ENCODE measurements at regions not wholly inside any gene's neighbourhood (a gene's known extent, or its start where the extent isn't known, plus 50 kb on each side); places are given as distances from the start of the nearest gene placed in this dataset.

DNA sequence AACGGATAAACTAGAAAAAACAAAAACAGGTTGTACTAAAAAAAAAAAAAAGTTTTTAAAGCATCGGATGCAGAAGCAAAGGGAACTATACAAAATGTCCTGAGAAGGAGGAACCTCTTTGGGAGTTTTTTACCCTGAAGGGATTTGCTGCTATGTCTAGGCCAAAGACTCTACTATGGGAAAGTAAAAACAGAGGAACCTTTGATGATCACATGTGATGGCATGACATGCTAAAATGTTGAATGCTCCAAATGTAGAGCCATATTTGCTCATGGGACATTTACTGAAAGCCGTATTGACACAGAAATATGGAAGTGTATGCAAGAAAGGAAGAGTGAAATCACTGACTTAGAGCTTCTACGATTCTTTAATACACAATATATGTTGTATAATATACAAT, 992.0 kb upstream of the ZEB2 start:
- H3K4me3 ChIP-seq (replicated peaks; ENCODE audit: low read depth, low read length), result no peak overlapping the region
- no peak for DNase-seq (ENCODE audit: extremely low read depth, low read depth)
- TF ChIP-seq, protein P1, sequence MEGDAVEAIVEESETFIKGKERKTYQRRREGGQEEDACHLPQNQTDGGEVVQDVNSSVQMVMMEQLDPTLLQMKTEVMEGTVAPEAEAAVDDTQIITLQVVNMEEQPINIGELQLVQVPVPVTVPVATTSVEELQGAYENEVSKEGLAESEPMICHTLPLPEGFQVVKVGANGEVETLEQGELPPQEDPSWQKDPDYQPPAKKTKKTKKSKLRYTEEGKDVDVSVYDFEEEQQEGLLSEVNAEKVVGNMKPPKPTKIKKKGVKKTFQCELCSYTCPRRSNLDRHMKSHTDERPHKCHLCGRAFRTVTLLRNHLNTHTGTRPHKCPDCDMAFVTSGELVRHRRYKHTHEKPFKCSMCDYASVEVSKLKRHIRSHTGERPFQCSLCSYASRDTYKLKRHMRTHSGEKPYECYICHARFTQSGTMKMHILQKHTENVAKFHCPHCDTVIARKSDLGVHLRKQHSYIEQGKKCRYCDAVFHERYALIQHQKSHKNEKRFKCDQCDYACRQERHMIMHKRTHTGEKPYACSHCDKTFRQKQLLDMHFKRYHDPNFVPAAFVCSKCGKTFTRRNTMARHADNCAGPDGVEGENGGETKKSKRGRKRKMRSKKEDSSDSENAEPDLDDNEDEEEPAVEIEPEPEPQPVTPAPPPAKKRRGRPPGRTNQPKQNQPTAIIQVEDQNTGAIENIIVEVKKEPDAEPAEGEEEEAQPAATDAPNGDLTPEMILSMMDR (IDR thresholded peaks at IDR 0.05; ENCODE audit: low read depth, low read length, missing control alignments), result no peak

- no peak for DNase-seq (ENCODE audit: extremely low read depth, low read depth)
- no peak overlapping the region for H3K4me3 ChIP-seq (replicated peaks; ENCODE audit: low read depth, low read length)
- TF ChIP-seq, protein P1 (IDR thresholded peaks at IDR 0.05; ENCODE audit: low read depth, low read length, missing control alignments), result no peak
Observed at GRCh38 chr2:145503511-145503910, 983.6 kb upstream of the ZEB2 start.

DNA sequence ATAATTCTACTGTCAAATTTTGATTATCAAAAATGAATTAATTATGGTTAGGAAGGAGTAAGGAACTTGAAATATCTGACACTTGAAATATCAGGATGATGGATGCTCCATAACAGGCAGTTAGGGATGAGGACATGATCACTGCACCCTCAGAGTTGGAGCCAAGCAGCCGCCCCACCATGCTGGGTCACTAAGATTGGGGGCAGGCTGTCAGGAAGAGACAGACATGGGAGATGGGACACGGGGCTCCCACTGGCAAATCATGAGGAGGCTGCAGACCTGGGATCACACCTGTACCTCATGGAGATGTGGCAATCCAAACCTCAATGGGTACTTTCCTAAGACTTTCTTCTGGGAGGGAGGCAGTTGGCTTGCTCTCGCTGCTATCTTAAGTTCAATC, 982.0 kb upstream of the ZEB2 start:
- H3K4me3 ChIP-seq (replicated peaks; ENCODE audit: low read depth, low read length), result no peak overlapping the region
- TF ChIP-seq, protein P1 (IDR thresholded peaks at IDR 0.05; ENCODE audit: low read depth, low read length, missing control alignments), result no peak
- no peak for DNase-seq (ENCODE audit: extremely low read depth, low read depth)

DNA sequence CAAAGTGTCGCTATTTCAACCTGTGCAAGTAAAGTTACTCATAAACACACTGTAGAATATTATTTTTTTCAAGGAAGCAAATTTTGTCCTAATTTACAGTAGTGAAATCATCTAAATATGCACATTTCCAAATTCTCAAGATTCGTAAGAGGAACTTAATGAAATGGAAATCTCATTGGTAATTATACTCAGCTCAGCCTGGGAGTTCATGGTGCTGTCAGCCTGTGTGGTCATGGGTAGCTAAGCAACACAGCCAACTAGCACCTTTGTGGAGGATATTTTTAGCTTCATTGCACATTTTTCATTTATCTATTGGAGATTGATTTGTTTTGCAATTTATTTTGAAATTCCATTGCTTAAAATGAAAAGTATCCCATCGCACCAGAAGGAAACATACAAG, 975.7 kb upstream of the ZEB2 start:
- TF ChIP-seq, protein P1 (IDR thresholded peaks at IDR 0.05; ENCODE audit: low read depth, low read length, missing control alignments), result no peak
- no peak overlapping the region for H3K4me3 ChIP-seq (replicated peaks; ENCODE audit: low read depth, low read length)
- no peak for DNase-seq (ENCODE audit: extremely low read depth, low read depth)

DNA sequence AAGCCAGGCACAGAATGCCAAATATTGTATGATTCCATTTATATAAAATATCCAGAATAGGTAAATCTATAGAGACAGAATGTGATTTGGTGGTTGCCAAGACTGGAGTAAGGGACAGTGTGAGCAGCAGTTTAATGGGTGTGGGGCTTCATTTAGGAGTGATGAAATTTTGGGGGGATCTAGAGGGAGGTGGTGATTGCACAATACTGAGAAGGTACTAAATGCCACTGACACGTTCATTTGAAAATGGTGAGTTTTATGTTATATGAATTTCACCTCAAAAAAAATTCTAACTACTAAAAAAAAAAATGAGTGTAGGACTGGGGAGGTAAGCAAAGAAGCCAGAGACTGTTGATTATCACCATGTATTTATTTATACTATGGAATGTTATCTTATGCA, 974.5 kb upstream of the ZEB2 start:
- no peak for DNase-seq (ENCODE audit: extremely low read depth, low read depth)
- TF ChIP-seq, protein P1 (IDR thresholded peaks at IDR 0.05; ENCODE audit: low read depth, low read length, missing control alignments), result no peak
- H3K4me3 ChIP-seq (replicated peaks; ENCODE audit: low read depth, low read length), result no peak overlapping the region

DNA sequence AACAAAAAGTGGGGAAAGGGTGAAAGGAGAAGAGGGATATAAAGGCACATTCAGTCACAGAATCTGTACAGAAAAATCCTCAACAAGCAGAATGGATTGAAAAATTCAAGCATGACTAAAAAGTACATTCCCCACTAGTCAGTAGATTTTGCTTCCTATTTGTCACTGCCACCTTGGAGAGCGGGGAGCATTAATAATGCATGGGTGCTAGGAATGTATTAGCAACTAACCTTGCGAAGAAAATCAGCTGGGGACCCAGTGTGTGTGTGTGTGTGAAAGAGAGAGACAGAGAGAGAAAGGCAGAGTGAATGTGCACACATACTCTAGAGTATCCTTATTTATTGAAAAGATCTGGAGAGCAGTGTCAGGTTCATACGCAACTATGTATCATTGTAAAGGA, 968.7 kb upstream of the ZEB2 start:
- no peak for DNase-seq (ENCODE audit: extremely low read depth, low read depth)
- H3K4me3 ChIP-seq (replicated peaks; ENCODE audit: low read depth, low read length), result no peak overlapping the region
- TF ChIP-seq, protein P1 (IDR thresholded peaks at IDR 0.05; ENCODE audit: low read depth, low read length, missing control alignments), result no peak

- TF ChIP-seq, protein P1 (IDR thresholded peaks at IDR 0.05; ENCODE audit: low read depth, low read length, missing control alignments), result no peak
- DNase-seq (ENCODE audit: extremely low read depth, low read depth), result peak; percentile 49
- no peak overlapping the region for H3K4me3 ChIP-seq (replicated peaks; ENCODE audit: low read depth, low read length)
Observed at GRCh38 chr2:145484448-145485097, 964.7 kb upstream of the ZEB2 start.

Measured in HFF-Myc (cell line).